GM12878 (cell line): ENCODE measurements at regions not wholly inside any gene's neighbourhood (a gene's known extent, or its start where the extent isn't known, plus 50 kb on each side); places are given as distances from the start of the nearest gene placed in this dataset.

ENCODE experiments used
- ATAC-seq: fragments of 200-7000 bp; cut with Tn5 transposase; 3 replicates; pipeline ENCODE4 v1.9.1; 2020; ENCODE audit warnings: mild to moderate bottlenecking, moderate library complexity
- BruUV-seq: library from RNA; stranded (reverse); fragments of 400-500 nt; replicated peaks from 2 replicates; lab custom pipeline; 2021; lab: Mats Ljungman, UMichigan
- CTCF ChIA-PET: fragments of 300-600 bp; sonication (Branson Sonifier 250); formaldehyde crosslinking; extraction: SDS; loops from one replicate; lab custom pipeline; 2021; ENCODE audit warnings: inconsistent platforms; lab: Yijun Ruan, JAX
- POLR2A ChIA-PET: fragments of 350-600 bp; formaldehyde crosslinking; extraction: SDS; loops from one replicate; lab custom pipeline; 2021; ENCODE audit warnings: inconsistent platforms; lab: Charles Lee
- RAD21 ChIA-PET: fragments of 300-600 bp; sonication (Branson Sonifier 250); formaldehyde crosslinking; loops from one replicate; lab custom pipeline; 2023; ENCODE audit warnings: antibody characterized with exemption; ENCODE audit not compliant: unreplicated experiment; lab: Charles Lee
- SMC1A ChIA-PET: fragments of 300-600 bp; sonication (Branson Sonifier 250); formaldehyde crosslinking; loops from one replicate; lab custom pipeline; 2023; ENCODE audit not compliant: unreplicated experiment, uncharacterized antibody; lab: Charles Lee
- DNase-seq: peaks from one replicate; pipeline ENCODE4 v3.0.0-alpha.2; 2011; ENCODE audit warnings: low read depth, low spot score
- FAIRE-seq: peaks from 3 replicates; lab custom pipeline; 2011; peaks lifted over from hg19 to GRCh38; lab: Jason Lieb, UNC
- H2AFZ ChIP-seq: 2 replicates; pipeline ENCODE4 v1.6.0; 2011; ENCODE audit warnings: low read depth, low read length, control low read depth; ENCODE audit not compliant: control insufficient read depth
- H3K27ac ChIP-seq: 2 replicates; pipeline ENCODE4 v1.5.1; 2011; ENCODE audit warnings: control low read depth; ENCODE audit not compliant: control insufficient read depth, insufficient read depth
- H3K27me3 ChIP-seq, 2 experiments: replicated peaks in 1 of 2; 2 replicates each; pipeline versions ENCODE4 v1.6.0 to v1.6.1; 2011; ENCODE audit warnings: low read length in 1 of 2; ENCODE audit not compliant: control insufficient read depth in 2 of 2, insufficient read depth in 2 of 2
- H3K36me3 ChIP-seq, 2 experiments: 2 replicates each; pipeline ENCODE4 v1.5.1; 2011; ENCODE audit warnings: low read length in 1 of 2; ENCODE audit not compliant: control insufficient read depth in 2 of 2, insufficient read depth in 2 of 2
- H3K4me1 ChIP-seq: 2 replicates; pipeline ENCODE4 v1.6.1; 2011; ENCODE audit warnings: mild to moderate bottlenecking, low read length, moderate library complexity, mixed read lengths; ENCODE audit not compliant: control insufficient read depth, insufficient read depth
- H3K4me2 ChIP-seq: 2 replicates; pipeline ENCODE4 v1.6.0; 2011; ENCODE audit warnings: control low read depth; ENCODE audit not compliant: control insufficient read depth, insufficient read depth
- H3K4me3 ChIP-seq: fragments of 200-600 bp; sonication (generic); 2 replicates; pipeline ENCODE4 v1.5.1; 2016
- H3K79me2 ChIP-seq: 2 replicates; pipeline ENCODE4 v1.6.0; 2011; ENCODE audit warnings: low read length; ENCODE audit not compliant: control insufficient read depth, insufficient read depth
- H3K9ac ChIP-seq: 2 replicates; pipeline ENCODE4 v1.8.0; 2011; ENCODE audit warnings: low read length, control low read depth, mixed read lengths; ENCODE audit not compliant: control insufficient read depth, insufficient read depth
- H3K9me3 ChIP-seq: replicated peaks from 3 replicates; pipeline ENCODE4 v1.5.1; 2011; ENCODE audit warnings: mild to moderate bottlenecking, low read length; ENCODE audit not compliant: control insufficient read depth, insufficient read depth
- H4K20me1 ChIP-seq: 2 replicates; pipeline ENCODE4 v1.6.0; 2011; ENCODE audit not compliant: control insufficient read depth, insufficient read depth
- NKRF ChIP-seq: fragments of 450-650 bp; conservative IDR thresholded peaks from 2 replicates; pipeline ENCODE4 v1.6.1; 2017; ENCODE audit warnings: mild to moderate bottlenecking, moderate library complexity
- SMC3 ChIP-seq: IDR thresholded peaks from 2 replicates; pipeline ENCODE4 v1.6.1; 2011; ENCODE audit warnings: low read length, improper control_type of control experiment, borderline replicate concordance
- WGBS: methylation state at CpG from one replicate; pipeline ENCODE4 v1.1.6; 2016; ENCODE audit warnings: low lambda C conversion rate; ENCODE audit not compliant: insufficient replicate concordance, insufficient coverage; ENCODE audit errors: missing lambda C conversion rate; 5-methylcytosine and 5-hydroxymethylcytosine counted together
- in situ Hi-C: fragments of 300-500 bp; cut with MboI; formaldehyde crosslinking; loops from 9 replicates; pipeline ENCODE4 v1.14.3; 2018; ENCODE audit warnings: mixed read lengths
- intact Hi-C: fragments of 100-400 bp; cut with micrococcal nuclease; formaldehyde crosslinking; loops from one replicate; pipeline ENCODE4 v1.14.2; 2022; ENCODE audit not compliant: unreplicated experiment

- H3K9ac ChIP-seq: no peak overlapping the region
- in situ Hi-C loops (no loop called here), intact Hi-C loops (no loop called here)
- BruUV-seq: no TSS peak
- H3K79me2 ChIP-seq: no peaks in the 10 kb centered on the region
- ChIA-PET CTCF (no interaction called here), RAD21 (no interaction called here), SMC1A (no interaction called here), POLR2A (no interaction called here)
- no peaks in the 10 kb centered on the region for H4K20me1 ChIP-seq
- H3K27me3 ChIP-seq: no peaks in the 10 kb centered on the region
- no peak for DNase-seq
- no peaks in the 10 kb centered on the region for H3K9me3 ChIP-seq
- no peak overlapping the region for H3K4me3 ChIP-seq
- H3K27ac ChIP-seq: no peak overlapping the region
- ATAC-seq: no peak
- no peak for TF ChIP-seq SMC3
- H3K4me2 ChIP-seq: no peak overlapping the region
- no peaks in the 10 kb centered on the region for H3K36me3 ChIP-seq
- no peak overlapping the region for H2AFZ ChIP-seq
- H3K4me1 ChIP-seq: no peaks in the 10 kb centered on the region
- FAIRE-seq: no peak
Measured at GRCh38 chr18:78183815-78184214, 795.8 kb upstream of the SALL3 start.

- intact Hi-C loops (no loop called here), in situ Hi-C loops (no loop called here)
- H2AFZ ChIP-seq: no peak overlapping the region
- DNase-seq (no peak), FAIRE-seq (no peak), ATAC-seq (no peak)
- no peak overlapping the region for H3K4me2 ChIP-seq
- no peaks in the 10 kb centered on the region for H3K79me2 ChIP-seq
- no peaks in the 10 kb centered on the region for H3K27me3 ChIP-seq
- no peaks in the 10 kb centered on the region for H3K36me3 ChIP-seq
- no peak overlapping the region for H3K27ac ChIP-seq
- H3K4me1 ChIP-seq: no peaks in the 10 kb centered on the region
- ChIA-PET CTCF (no interaction called here), SMC1A (no interaction called here), RAD21 (no interaction called here), POLR2A (no interaction called here)
- no peaks in the 10 kb centered on the region for H4K20me1 ChIP-seq
- BruUV-seq: no TSS peak
- no peak overlapping the region for H3K9ac ChIP-seq
- no peak overlapping the region for H3K4me3 ChIP-seq
- no peak for TF ChIP-seq NKRF
- 44% methylated on average over 4 of the region's 4 CpGs for WGBS
- H3K9me3 ChIP-seq: no peaks in the 10 kb centered on the region; the same call in 2 of the 3 replicates
Measured at GRCh38 chr18:78191276-78191675, 788.3 kb upstream of the SALL3 start.
